ENCODE measurements at regions not wholly inside any gene's neighbourhood (a gene's known extent, or its start where the extent isn't known, plus 50 kb on each side); places are given as distances from the start of the nearest gene placed in this dataset.
"Not testable (repeated sequence)": the region's sequence is repeated elsewhere in the genome, so short reads cannot be mapped to it uniquely, and the experiment has no call there.

DNA sequence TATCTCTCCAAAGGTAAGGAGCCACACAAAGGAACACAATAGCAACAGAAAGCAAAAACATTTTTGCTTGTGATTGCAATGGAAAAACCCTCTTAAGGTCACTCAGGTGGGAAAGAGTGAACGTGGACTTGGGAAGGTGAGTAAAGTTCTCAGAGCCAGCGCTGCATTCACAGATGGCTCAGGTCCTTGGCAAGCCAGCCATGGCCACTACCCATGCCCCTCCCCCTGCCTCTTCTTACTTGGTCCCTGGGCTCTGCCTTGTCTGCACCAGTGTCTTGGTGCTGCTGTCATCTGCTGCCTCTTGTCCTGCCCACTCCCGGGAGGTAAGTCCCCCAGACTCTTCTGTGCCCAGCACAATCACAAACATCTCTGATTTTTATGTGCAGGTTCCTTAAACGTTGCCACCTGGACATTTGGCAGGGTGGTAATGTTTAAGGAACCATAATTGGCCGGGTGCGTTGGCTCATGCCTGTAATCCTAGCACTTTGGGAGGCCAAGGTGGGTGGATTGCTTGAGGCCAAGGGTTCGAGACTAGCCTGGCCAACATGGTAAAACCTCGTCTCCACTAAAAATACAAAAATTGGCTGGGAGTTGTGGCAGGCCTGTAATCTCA is 74.6 kb downstream of the FEM1C start:
- DNase-seq = no peak

GRCh38 chr5:115467628-115468027 is 76.9 kb downstream of the FEM1C start:
- DNase-seq = no peak

- no peak for DNase-seq
These were observed 79.1 kb downstream of the FEM1C start for GRCh38 chr5:115465431-115465830.

DNA sequence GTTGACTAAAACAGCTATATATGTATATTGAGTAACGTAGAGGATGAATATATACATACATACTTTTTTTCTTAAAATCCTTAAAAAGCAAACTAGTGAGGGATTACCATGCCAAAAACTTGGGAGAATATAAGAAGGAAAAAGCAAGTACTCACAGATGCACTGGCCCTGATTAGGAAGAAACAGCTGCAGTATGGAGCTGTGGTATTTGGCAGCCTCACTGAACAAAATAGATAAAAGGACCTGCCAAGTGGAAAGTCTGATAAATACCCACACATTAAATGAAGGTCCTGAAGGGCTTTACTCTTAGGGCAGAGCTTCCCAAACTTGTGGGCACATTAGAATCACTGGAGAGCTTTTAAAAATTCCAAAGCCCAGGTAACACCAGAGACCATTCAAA is 80.6 kb downstream of the FEM1C start:
- no peak for DNase-seq

DNA sequence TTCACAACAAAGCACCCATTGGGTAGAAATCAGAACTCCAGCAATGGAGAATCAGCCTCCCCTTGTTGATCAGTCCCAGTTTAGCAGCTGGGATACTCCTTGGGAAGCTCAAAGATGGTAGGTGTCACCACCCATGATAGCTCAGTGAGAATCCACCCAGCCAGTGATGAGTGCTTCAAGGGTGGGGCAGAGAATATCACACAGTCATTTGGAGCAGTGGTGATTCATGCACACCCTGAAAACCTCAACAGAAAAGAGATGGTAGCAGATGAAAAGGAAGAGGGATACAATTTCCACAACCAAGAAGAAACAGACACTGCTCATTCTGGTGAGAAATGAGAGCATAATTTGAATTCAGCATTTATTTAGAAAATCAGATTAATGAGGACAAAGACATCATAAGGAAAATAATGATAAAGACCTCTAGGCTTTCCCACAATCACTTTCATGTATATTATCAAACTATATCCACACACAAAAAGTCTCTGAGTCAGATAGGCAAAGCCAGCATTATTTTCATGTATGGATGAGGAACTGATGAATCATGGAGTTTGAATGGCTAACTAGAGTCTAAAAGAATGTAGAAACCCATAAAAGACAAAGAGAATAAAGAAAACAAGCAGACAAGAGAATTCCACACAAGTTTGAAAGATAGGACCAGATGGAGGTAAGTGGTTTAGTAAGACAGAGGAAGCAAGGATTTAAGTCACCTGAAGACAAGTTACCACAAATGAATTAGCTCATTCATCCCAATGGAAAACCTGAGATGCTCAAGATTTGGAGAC is 82.9 kb downstream of the FEM1C start:
- DNase-seq = no peak

GRCh38 chr5:115461093-115461492 is 83.5 kb downstream of the FEM1C start:
- DNase-seq = no peak

DNA sequence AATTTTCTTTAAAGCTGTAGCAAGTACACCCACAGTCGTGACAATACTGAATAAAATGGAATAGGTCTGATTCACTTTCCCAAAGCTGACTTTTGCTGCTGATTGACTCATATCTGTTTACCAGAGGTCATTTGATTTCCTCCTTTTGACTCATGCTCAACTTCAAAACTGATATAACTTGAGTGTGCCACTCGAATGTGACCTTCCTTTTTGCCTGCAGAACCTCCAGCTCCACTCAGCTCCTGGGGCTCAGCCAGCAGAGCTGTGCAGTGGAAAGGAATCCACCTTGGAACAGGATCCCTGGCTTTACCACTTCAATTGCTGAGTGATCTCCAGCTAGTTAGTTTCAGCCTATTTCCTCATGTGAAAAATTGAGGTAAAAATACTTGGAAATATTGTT is 84.1 kb downstream of the FEM1C start:
- DNase-seq = no peak

- no peak for DNase-seq
These were observed 84.7 kb downstream of the FEM1C start for GRCh38 chr5:115459855-115460341.

- DNase-seq = no peak
These were observed 86.2 kb downstream of the FEM1C start for GRCh38 chr5:115458416-115458815.

GRCh38 chr5:115458003-115458409 is 86.6 kb downstream of the FEM1C start:
- no peak for DNase-seq

DNA sequence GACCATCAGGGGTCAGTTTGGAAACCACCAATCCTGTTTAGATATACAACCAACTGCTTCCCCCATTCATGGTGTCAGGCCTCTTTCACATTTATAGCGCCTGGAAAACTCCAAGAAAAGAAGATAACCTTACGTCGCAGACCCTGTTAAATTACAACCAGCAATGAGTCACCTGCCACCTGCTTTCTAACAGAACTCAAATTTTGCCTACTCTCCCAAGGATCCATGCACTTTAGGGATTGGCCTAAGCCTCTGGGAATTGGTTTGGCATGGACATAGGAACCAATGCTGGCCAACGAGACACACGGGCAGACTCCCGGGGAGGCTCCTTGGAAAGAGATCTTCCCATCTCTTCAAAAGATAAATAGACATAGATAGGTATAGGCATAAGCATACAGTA is 87.0 kb downstream of the FEM1C start:
- DNase-seq = no peak

- no peak for DNase-seq
These were observed 88.0 kb downstream of the FEM1C start for GRCh38 chr5:115456539-115457040.

DNA sequence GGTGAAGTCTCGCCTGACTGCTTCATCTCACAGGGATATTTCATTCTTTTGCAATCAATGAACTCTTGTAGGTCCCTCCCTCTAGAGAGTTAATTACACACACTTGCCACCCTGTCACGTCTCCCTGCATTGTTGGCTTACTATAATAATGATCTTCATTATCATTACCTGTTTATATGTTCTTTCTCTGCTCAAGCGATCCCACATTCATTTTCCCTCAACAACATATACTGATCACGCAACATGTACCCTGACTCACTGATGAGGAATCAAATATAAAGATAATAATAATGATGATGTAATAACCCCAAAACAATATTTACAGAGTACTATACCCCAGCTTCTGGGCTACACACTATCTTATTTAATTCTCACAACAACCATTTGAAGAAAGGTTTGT is 88.5 kb downstream of the FEM1C start:
- no peak for DNase-seq

GRCh38 chr5:115455301-115455707 is 89.3 kb downstream of the FEM1C start:
- no peak for DNase-seq

DNA sequence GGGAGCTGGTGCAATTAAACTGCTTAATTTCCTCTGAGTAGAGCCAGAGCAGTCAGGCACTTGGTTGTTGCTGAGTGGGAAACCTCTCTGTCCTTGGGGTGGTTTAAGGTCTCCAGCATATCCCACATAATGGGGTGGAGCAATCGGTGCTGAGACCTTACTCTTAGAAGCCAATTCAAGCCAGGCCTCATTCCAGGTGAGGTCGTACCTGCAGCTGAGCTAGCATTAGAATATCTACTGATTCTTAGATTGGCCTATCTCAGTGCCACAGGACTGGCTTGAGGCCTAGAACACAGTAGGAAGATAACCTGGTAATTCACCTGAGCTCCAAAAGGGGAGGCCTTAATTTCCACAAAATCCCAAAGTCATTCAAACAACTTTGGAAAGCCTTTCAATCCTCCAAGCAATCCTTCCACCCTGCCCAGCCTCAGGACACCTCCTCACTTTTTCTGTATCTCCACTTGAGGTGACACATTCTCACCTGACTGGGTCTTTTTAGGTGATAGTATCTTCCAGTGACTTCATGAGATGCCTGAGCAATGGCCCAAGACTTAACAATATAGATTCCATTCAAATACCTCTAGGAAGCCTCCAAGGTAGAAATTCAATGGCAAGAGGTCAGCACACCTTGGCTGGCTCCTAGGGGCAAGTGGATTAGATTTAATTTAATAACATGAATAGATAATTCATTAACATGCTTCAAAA is 91.0 kb downstream of the FEM1C start:
- DNase-seq = no peak

- DNase-seq = no peak
These were observed 91.9 kb downstream of the FEM1C start for GRCh38 chr5:115452536-115453235.

GRCh38 chr5:115452083-115452482 is 92.5 kb downstream of the FEM1C start:
- DNase-seq = no peak

GRCh38 chr5:115450741-115451140 is 93.8 kb downstream of the FEM1C start:
- no peak for DNase-seq

- not testable (repeated sequence) for DNase-seq
These were observed 95.9 kb downstream of the FEM1C start for GRCh38 chr5:115448630-115449029.

DNA sequence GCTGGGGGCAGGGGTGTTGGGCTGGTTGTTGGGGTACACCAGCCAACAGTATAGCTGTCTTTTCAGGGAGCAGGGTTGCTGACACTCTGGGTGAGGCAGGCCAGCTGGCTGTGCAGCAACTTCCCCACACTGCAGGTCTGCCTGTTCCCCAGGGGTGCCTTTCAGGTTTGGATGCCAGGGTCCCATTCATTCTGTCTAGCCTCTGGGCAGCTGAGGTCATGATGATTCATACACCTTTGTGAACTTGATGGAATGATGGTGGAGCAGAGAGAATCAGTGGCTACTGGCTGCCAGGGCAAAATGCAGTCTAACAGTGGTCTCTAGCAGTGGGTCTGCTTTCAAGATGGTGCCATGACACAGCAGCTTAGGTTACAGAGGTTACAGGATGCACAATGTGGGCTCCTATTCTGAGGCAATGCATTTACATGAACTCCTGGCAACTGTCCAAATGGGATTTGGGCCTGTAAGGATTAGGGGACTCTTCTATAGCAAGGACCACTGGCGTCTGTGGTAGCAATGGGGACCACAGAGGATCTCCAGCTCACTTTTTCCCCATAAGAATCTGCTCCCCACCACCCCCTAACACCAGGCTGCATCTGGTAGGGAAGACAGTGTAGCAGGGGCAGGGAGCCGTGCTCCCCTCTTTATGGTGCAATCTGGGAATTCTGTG is 103.7 kb downstream of the FEM1C start:
- DNase-seq = no peak

GRCh38 chr5:115439639-115440038 is 104.9 kb downstream of the FEM1C start:
- no peak for DNase-seq

All from nucleus accumbens (tissue), 56 donors.